Vagina (tissue), 2 donors: ENCODE measurements at regions not wholly inside any gene's neighbourhood (a gene's known extent, or its start where the extent isn't known, plus 50 kb on each side); places are given as distances from the start of the nearest gene placed in this dataset.

ENCODE experiments used
- DNase-seq, 2 donors: peaks; one replicate each; pipeline ENCODE4 v3.0.0-alpha.2; 2017; ENCODE audit errors: extremely low spot score in 2 of 2
- H3K27ac ChIP-seq: fragments of 200-600 bp; sonication (generic); one replicate; pipeline ENCODE4 v1.5.1; 2019
- H3K27me3 ChIP-seq: fragments of 200-600 bp; sonication (generic); one replicate; pipeline ENCODE4 v1.5.1; 2019
- H3K36me3 ChIP-seq, 2 donors: fragments of 200-600 bp; sonication (generic); one replicate each; pipeline ENCODE4 v1.5.1; 2017 to 2019
- H3K4me1 ChIP-seq: fragments of 200-600 bp; sonication (generic); one replicate; pipeline ENCODE4 v1.5.1; 2019
- H3K4me3 ChIP-seq, 2 donors: fragments of 200-600 bp; sonication (generic); 1 replicate in 1 of 2; 2 replicates in 1 of 2; pipeline ENCODE4 v1.5.1; 2016 to 2019
- H3K9me3 ChIP-seq: fragments of 200-600 bp; sonication (generic); one replicate; pipeline ENCODE4 v1.5.1; 2019
- CTCF ChIP-seq, 3 experiments: fragments of 450-650 bp in 2 of 3; fragments of 200-600 bp in 1 of 3; sonication (generic) in 1 of 3; IDR thresholded peaks; one replicate each; pipeline ENCODE4 v1.5.1; 2017 to 2019; ENCODE audit warnings: antibody characterized with exemption in 3 of 3, mild to moderate bottlenecking in 2 of 3, moderate library complexity in 2 of 3
- POLR2A ChIP-seq, 2 donors: fragments of 450-650 bp; IDR thresholded peaks; one replicate each; pipeline ENCODE4 v1.6.1; 2017; ENCODE audit warnings: antibody characterized with exemption in 2 of 2, mild to moderate bottlenecking in 2 of 2, moderate library complexity in 2 of 2
- POLR2AphosphoS5 ChIP-seq, 2 donors: sonication (generic); formaldehyde crosslinking; IDR thresholded peaks; one replicate each; pipeline ENCODE4 v1.9.0; 2017; ENCODE audit warnings: antibody characterized with exemption in 2 of 2, mild to moderate bottlenecking in 2 of 2, low read depth in 1 of 2; ENCODE audit not compliant: insufficient read depth in 1 of 2
- intact Hi-C: fragments of 100-400 bp; cut with DNase I; formaldehyde crosslinking; loops from one replicate; pipeline ENCODE4 v1.15.1; 2023

- Histone ChIP-seq H3K9me3 (no peaks in the 10 kb centered on the region), H3K4me1 (no peaks in the 10 kb centered on the region), H3K4me3 (no peak overlapping the region), H3K27me3 (no peaks in the 10 kb centered on the region), H3K27ac (no peak overlapping the region), H3K36me3 (no peaks in the 10 kb centered on the region)
- DNase-seq = no peak
- no peak for TF ChIP-seq POLR2A (IDR thresholded peaks at IDR 0.05)
- no peak for TF ChIP-seq POLR2AphosphoS5 (IDR thresholded peaks at IDR 0.05; ENCODE audit: insufficient read depth in 1 of 2, low read depth in 1 of 2)
- no peak for TF ChIP-seq CTCF (IDR thresholded peaks at IDR 0.05)
- intact Hi-C loops = no loop called here
These were observed 695.4 kb upstream of the HS3ST1 start for GRCh38 chr4:12124138-12124537.

- Histone ChIP-seq H3K27ac (no peak overlapping the region), H3K9me3 (no peaks in the 10 kb centered on the region), H3K4me1 (no peaks in the 10 kb centered on the region), H3K27me3 (no peaks in the 10 kb centered on the region), H3K36me3 (no peaks in the 10 kb centered on the region), H3K4me3 (no peak overlapping the region)
- TF ChIP-seq POLR2AphosphoS5 (IDR thresholded peaks at IDR 0.05; ENCODE audit: insufficient read depth in 1 of 2, low read depth in 1 of 2) (no peak), POLR2A (IDR thresholded peaks at IDR 0.05) (no peak), CTCF (IDR thresholded peaks at IDR 0.05) (no peak)
- intact Hi-C loops = no loop called here
- DNase-seq = no peak
These were observed 695.0 kb upstream of the HS3ST1 start for GRCh38 chr4:12123707-12124106.

- H3K4me1 ChIP-seq = no peaks in the 10 kb centered on the region
- no peak overlapping the region for H3K27ac ChIP-seq
- no peak overlapping the region for H3K4me3 ChIP-seq
- H3K36me3 ChIP-seq = no peaks in the 10 kb centered on the region
- no peaks in the 10 kb centered on the region for H3K9me3 ChIP-seq
- intact Hi-C loops = no loop called here
- TF ChIP-seq CTCF (IDR thresholded peaks at IDR 0.05) (no peak), POLR2A (IDR thresholded peaks at IDR 0.05) (no peak), POLR2AphosphoS5 (IDR thresholded peaks at IDR 0.05; ENCODE audit: insufficient read depth in 1 of 2, low read depth in 1 of 2) (no peak)
- no peak for DNase-seq
- no peaks in the 10 kb centered on the region for H3K27me3 ChIP-seq
These were observed 693.6 kb upstream of the HS3ST1 start for GRCh38 chr4:12122316-12122715.

GRCh38 chr4:12120968-12121367 lies 692.3 kb upstream of the HS3ST1 start:
- no peaks in the 10 kb centered on the region for H3K4me1 ChIP-seq
- H3K27me3 ChIP-seq = no peaks in the 10 kb centered on the region
- no peak for DNase-seq
- TF ChIP-seq POLR2A (IDR thresholded peaks at IDR 0.05) (no peak), POLR2AphosphoS5 (IDR thresholded peaks at IDR 0.05; ENCODE audit: insufficient read depth in 1 of 2, low read depth in 1 of 2) (no peak), CTCF (IDR thresholded peaks at IDR 0.05) (no peak)
- no peaks in the 10 kb centered on the region for H3K36me3 ChIP-seq
- no peaks in the 10 kb centered on the region for H3K9me3 ChIP-seq
- no peak overlapping the region for H3K4me3 ChIP-seq
- intact Hi-C loops = no loop called here
- no peak overlapping the region for H3K27ac ChIP-seq

GRCh38 chr4:12118651-12119213 lies 690.0 kb upstream of the HS3ST1 start:
- H3K27ac ChIP-seq = no peak overlapping the region
- H3K27me3 ChIP-seq = no peaks in the 10 kb centered on the region
- TF ChIP-seq POLR2A (IDR thresholded peaks at IDR 0.05) = no peak
- TF ChIP-seq CTCF (IDR thresholded peaks at IDR 0.05) = no peak
- no peak for TF ChIP-seq POLR2AphosphoS5 (IDR thresholded peaks at IDR 0.05; ENCODE audit: insufficient read depth in 1 of 2, low read depth in 1 of 2)
- intact Hi-C loops = no loop called here
- no peaks in the 10 kb centered on the region for H3K4me1 ChIP-seq
- no peaks in the 10 kb centered on the region for H3K9me3 ChIP-seq
- no peaks in the 10 kb centered on the region for H3K36me3 ChIP-seq
- H3K4me3 ChIP-seq = no peak overlapping the region
- no peak for DNase-seq
